Naive thymus-derived CD4-positive, alpha-beta T cell (primary cell): ENCODE measurements at regions not wholly inside any gene's neighbourhood (a gene's known extent, or its start where the extent isn't known, plus 50 kb on each side); places are given as distances from the start of the nearest gene placed in this dataset.

Source experiments
- ATAC-seq: fragments of 150-1000 bp; cut with Tn5 transposase; 2 replicates; pipeline ENCODE4 v1.10.0; 2021; ENCODE audit warnings: mild to moderate bottlenecking, moderate library complexity
- CTCF ChIA-PET: fragments of 350-600 bp; sonication (Branson Sonifier 250); formaldehyde crosslinking; loops from one replicate; lab custom pipeline; 2021; ENCODE audit warnings: antibody characterized with exemption; lab: Charles Lee
- POLR2A ChIA-PET: fragments of 350-600 bp; sonication (Branson Sonifier 250); formaldehyde crosslinking; loops from one replicate; lab custom pipeline; 2021; ENCODE audit warnings: antibody characterized with exemption, inconsistent platforms; lab: Charles Lee
- DNase-seq, 9 donors: peaks; one replicate each; pipeline versions ENCODE4 v3.0.0 to v3.0.0-alpha.2; 2020 to 2022; ENCODE audit warnings: mixed read lengths in 1 of 9
- H3K27ac ChIP-seq: one replicate; pipeline ENCODE4 v1.7.0; 2013; ENCODE audit warnings: mild to moderate bottlenecking, low read depth, low read length, moderate library complexity
- H3K27me3 ChIP-seq, 2 donors: one replicate each; pipeline ENCODE4 v1.7.0; 2013; ENCODE audit warnings: low read length in 2 of 2, mild to moderate bottlenecking in 2 of 2, moderate library complexity in 2 of 2; ENCODE audit not compliant: control insufficient read depth in 2 of 2, insufficient read depth in 2 of 2
- H3K36me3 ChIP-seq, 3 experiments: 1 replicate in 2 of 3; 2 replicates in 1 of 3; pipeline ENCODE4 v1.7.0; 2013; ENCODE audit warnings: low read length in 3 of 3, mild to moderate bottlenecking in 3 of 3, moderate library complexity in 1 of 3; ENCODE audit not compliant: insufficient read depth in 3 of 3, control insufficient read depth in 2 of 3
- H3K4me1 ChIP-seq, 2 donors: one replicate each; pipeline ENCODE4 v1.7.0; 2013; ENCODE audit warnings: low read length in 2 of 2, mild to moderate bottlenecking in 2 of 2, moderate library complexity in 1 of 2; ENCODE audit not compliant: control insufficient read depth in 2 of 2, insufficient read depth in 2 of 2
- H3K4me3 ChIP-seq: 2 replicates; pipeline ENCODE4 v1.7.0; 2013; ENCODE audit warnings: mild to moderate bottlenecking, low read length
- H3K9me3 ChIP-seq, 3 experiments: 1 replicate in 2 of 3; 2 replicates in 1 of 3; pipeline ENCODE4 v1.7.0; 2013; ENCODE audit warnings: low read length in 3 of 3; ENCODE audit not compliant: control insufficient read depth in 2 of 3
- H3K27ac Mint-ChIP-seq, 9 donors: one replicate each; pipeline ENCODE4 v1.8.0; 2020 to 2022; ENCODE audit warnings: mixed read lengths in 9 of 9, mild to moderate bottlenecking in 8 of 9, moderate library complexity in 5 of 9, inconsistent platforms in 2 of 9
- H3K27me3 Mint-ChIP-seq, 5 donors: one replicate each; pipeline ENCODE4 v1.8.0; 2021 to 2022; ENCODE audit warnings: mixed read lengths in 5 of 5, mild to moderate bottlenecking in 1 of 5
- H3K36me3 Mint-ChIP-seq, 5 donors: one replicate each; pipeline ENCODE4 v1.8.0; 2020 to 2022; ENCODE audit warnings: mixed read lengths in 5 of 5, mild to moderate bottlenecking in 3 of 5, inconsistent platforms in 1 of 5
- H3K4me1 Mint-ChIP-seq, 7 donors: one replicate each; pipeline ENCODE4 v1.8.0; 2020 to 2022; ENCODE audit warnings: mixed read lengths in 7 of 7, mild to moderate bottlenecking in 3 of 7, inconsistent platforms in 1 of 7
- H3K4me3 Mint-ChIP-seq, 10 donors: one replicate each; pipeline ENCODE4 v1.8.0; 2020 to 2022; ENCODE audit warnings: mild to moderate bottlenecking in 10 of 10, mixed read lengths in 10 of 10, moderate library complexity in 6 of 10, inconsistent platforms in 2 of 10
- H3K9me3 Mint-ChIP-seq, 11 donors: one replicate each; pipeline ENCODE4 v1.8.0; 2020 to 2022; ENCODE audit warnings: mixed read lengths in 11 of 11, mild to moderate bottlenecking in 4 of 11, inconsistent platforms in 1 of 11, moderate library complexity in 1 of 11
- intact Hi-C, 2 donors: fragments of 100-400 bp; cut with micrococcal nuclease; formaldehyde crosslinking; loops; one replicate each; pipeline ENCODE4 v1.15.1; 2023

DNA sequence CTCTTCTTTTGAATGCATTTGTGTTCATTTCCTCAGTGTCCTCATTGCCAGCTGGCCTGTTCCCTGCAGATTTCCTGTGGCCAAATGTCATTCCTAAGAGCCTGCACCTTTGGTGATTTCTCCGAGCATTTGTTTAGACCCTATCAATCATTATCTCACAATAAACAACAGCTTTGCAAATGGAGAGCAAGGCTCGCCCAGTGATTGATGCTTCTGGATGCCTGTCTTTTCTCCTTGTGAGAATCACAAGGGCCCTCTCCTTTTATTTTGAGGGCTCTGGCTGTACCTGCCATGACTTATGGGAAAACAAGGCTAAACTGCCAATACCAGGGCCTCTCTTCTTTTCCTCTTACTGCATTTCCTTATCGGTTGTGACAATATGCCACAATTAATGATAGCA is 1454.4 kb upstream of the CELF4 start:
- CTCF ChIA-PET, result no interaction called here
- H3K27me3 Mint-ChIP-seq, result no peaks in the 10 kb centered on the region

DNA sequence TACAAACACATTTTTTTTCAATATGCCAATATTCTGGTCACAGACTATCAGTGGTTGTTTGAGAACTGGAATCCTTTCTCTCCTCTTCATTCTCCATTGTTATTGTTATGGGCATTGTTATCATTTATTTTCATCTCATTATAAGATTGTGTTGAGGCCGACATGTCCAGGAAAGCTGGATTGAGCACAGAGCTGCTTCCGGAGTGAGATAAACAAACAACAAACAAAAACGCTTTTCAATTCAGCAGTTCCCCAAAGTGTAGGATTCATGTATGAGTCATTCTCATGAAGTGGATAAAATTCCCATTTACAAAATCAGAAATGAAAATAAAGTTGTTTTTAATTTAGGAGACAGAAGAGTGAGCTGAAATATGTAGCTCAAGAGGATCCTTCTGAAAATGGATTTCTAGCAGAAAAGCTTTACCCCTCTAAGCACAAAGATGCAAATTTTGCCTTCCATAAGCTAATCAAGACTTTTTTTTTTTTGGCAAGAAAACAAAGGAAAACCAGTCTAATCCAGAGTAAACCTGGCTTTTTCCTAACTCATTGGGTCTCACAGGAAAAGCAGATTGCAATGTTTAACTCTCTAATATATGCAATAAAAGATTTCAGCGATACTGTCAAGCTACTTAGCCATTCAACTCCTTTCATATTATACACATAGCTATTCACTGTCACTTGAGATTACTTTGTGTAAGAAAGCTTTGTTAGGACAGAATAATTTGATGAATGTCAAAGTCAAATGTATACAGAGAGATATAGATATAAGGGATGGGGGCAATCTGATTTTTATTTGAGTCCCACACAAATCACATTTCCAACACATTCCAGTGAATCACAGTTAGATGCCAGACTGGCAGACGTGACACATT is 1441.7 kb upstream of the CELF4 start:
- Histone ChIP-seq H3K4me3 (no peak overlapping the region), H3K4me1 (no peaks in the 10 kb centered on the region), H3K27me3 (no peaks in the 10 kb centered on the region), H3K27ac (no peak overlapping the region), H3K9me3 (no peaks in the 10 kb centered on the region), H3K36me3 (no peaks in the 10 kb centered on the region)
- H3K4me3 Mint-ChIP-seq, result no peak overlapping the region
- H3K9me3 Mint-ChIP-seq, result peaks cover 0 to 12% (median 2%) of the 10 kb centered on the region in 11 donors
- ATAC-seq (no peak), DNase-seq (no peak)
- H3K4me1 Mint-ChIP-seq, result no peaks in the 10 kb centered on the region
- no peaks in the 10 kb centered on the region for H3K27me3 Mint-ChIP-seq
- intact Hi-C loops, result no loop called here
- ChIA-PET CTCF (interaction anchor here (0.9 kb wide), 1 partner anchor 12 kb away, joined by 3 read pairs; no protein-coding TSS in a partner anchor), POLR2A (no interaction called here)
- no peaks in the 10 kb centered on the region for H3K36me3 Mint-ChIP-seq
- H3K27ac Mint-ChIP-seq, result no peak overlapping the region

More for the DNA sequence above, 1454.4 kb upstream of the CELF4 start:
- Histone ChIP-seq H3K9me3 (no peaks in the 10 kb centered on the region), H3K27me3 (no peaks in the 10 kb centered on the region), H3K4me3 (no peak overlapping the region), H3K36me3 (no peaks in the 10 kb centered on the region), H3K27ac (no peak overlapping the region), H3K4me1 (no peaks in the 10 kb centered on the region)
- intact Hi-C loops, result no loop called here
- Mint-ChIP-seq H3K27ac (no peak overlapping the region), H3K4me1 (peaks cover 0 to 2% (median 0%) of the 10 kb centered on the region in 7 donors), H3K4me3 (no peak overlapping the region), H3K36me3 (no peaks in the 10 kb centered on the region), H3K9me3 (peaks cover 0 to 5% (median 3%) of the 10 kb centered on the region in 11 donors)
- ATAC-seq (no peak), DNase-seq (no peak)
- POLR2A ChIA-PET, result no interaction called here

DNA sequence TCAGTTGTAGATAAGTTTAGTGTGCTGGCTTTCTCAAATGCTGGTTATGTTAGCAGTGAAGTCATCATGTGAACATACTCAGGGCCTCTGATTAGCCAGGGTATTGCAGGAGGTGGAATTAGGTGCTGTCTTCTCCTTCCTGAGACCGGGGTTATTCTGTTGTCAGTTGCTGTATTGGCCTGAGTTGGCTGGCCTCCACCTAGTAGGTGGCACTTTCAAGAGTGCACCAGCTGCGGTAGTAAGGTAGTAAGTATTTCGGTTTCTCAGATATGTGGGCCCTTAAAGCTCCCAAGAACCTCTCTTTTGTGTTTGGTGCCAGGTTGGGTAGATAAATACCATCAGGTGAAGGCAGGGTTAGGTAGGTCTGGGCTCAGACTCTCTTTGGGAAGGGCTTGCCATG is 1430.5 kb upstream of the CELF4 start:
- CTCF ChIA-PET, result no interaction called here
- Mint-ChIP-seq H3K9me3 (peaks cover 0 to 7% (median 2%) of the 10 kb centered on the region in 11 donors), H3K36me3 (no peaks in the 10 kb centered on the region), H3K27me3 (no peaks in the 10 kb centered on the region), H3K27ac (no peak overlapping the region), H3K4me1 (no peaks in the 10 kb centered on the region), H3K4me3 (no peak overlapping the region)
- H3K9me3 ChIP-seq, result no peaks in the 10 kb centered on the region
- H3K36me3 ChIP-seq, result no peaks in the 10 kb centered on the region
- no peak overlapping the region for H3K4me3 ChIP-seq
- POLR2A ChIA-PET, result no interaction called here
- H3K27me3 ChIP-seq, result no peaks in the 10 kb centered on the region
- DNase-seq (no peak), ATAC-seq (no peak)
- no peak overlapping the region for H3K27ac ChIP-seq
- no peaks in the 10 kb centered on the region for H3K4me1 ChIP-seq
- intact Hi-C loops, result no loop called here

DNA sequence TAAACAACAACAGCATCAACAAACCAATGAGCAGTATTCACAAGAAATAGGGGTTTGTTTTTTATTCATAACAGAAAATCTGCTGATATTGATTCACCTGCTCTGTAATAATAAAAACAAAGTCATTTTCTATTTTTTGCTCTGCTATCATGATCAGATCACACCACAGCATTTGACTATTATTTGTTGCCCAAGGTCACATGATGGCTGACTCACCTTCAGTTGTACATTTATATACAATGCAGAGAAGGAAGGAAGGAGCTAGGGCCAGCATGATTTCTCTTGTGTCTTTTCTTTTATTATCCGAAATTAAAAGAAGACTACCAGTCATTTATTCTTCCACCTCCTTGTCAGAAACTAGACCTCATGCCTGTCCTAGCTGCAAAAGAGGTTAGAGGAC is 1427.7 kb upstream of the CELF4 start:
- Mint-ChIP-seq H3K27ac (no peak overlapping the region), H3K27me3 (peaks cover 0 to 4% (median 0%) of the 10 kb centered on the region in 5 donors), H3K36me3 (no peaks in the 10 kb centered on the region), H3K4me1 (peaks cover 0 to 2% (median 0%) of the 10 kb centered on the region in 7 donors), H3K4me3 (no peak overlapping the region), H3K9me3 (peaks cover 0 to 9% (median 2%) of the 10 kb centered on the region in 11 donors)
- ChIA-PET POLR2A (no interaction called here), CTCF (no interaction called here)
- ATAC-seq (no peak), DNase-seq (no peak)
- H3K27ac ChIP-seq, result no peak overlapping the region
- no peaks in the 10 kb centered on the region for H3K4me1 ChIP-seq
- intact Hi-C loops, result no loop called here
- H3K36me3 ChIP-seq, result no peaks in the 10 kb centered on the region
- no peaks in the 10 kb centered on the region for H3K9me3 ChIP-seq
- H3K27me3 ChIP-seq, result no peaks in the 10 kb centered on the region
- H3K4me3 ChIP-seq, result no peak overlapping the region

DNA sequence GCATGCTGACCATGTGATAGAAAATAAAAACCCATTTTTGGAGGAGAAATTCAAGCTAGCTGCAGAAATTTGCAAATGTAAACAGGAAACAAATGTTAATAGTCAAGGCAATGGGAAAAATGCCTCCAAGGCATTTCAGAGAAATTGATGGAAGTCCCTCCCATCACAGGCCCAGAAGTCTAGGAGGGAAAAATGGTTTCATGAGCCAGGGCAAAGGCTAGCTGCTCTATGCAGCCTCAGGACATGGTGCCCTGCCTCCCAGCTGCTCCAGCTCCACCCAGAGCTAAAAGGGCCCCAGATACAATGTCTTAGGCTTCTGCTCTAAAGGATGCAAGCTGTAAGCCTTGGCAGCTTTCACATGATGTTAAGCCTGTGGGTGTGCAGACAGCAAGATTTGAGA is 1419.4 kb upstream of the CELF4 start:
- no peak overlapping the region for H3K4me3 Mint-ChIP-seq
- no peak for ATAC-seq
- ChIA-PET POLR2A (no interaction called here), CTCF (interaction anchor here (0.6 kb wide), 1 partner anchor 577 kb away, joined by 3 read pairs; no protein-coding TSS in a partner anchor)
- no peak overlapping the region for H3K4me3 ChIP-seq
- H3K27me3 ChIP-seq, result no peaks in the 10 kb centered on the region
- no peaks in the 10 kb centered on the region for H3K9me3 ChIP-seq
- peaks cover 0 to 4% (median 0%) of the 10 kb centered on the region in 5 donors for H3K36me3 Mint-ChIP-seq
- DNase-seq, result no peak
- H3K4me1 ChIP-seq, result no peaks in the 10 kb centered on the region
- no peaks in the 10 kb centered on the region for H3K36me3 ChIP-seq
- H3K4me1 Mint-ChIP-seq, result peaks cover 0 to 2% (median 0%) of the 10 kb centered on the region in 7 donors
- peaks cover 0 to 6% (median 3%) of the 10 kb centered on the region in 11 donors for H3K9me3 Mint-ChIP-seq
- H3K27me3 Mint-ChIP-seq, result no peaks in the 10 kb centered on the region
- intact Hi-C loops, result no loop called here
- H3K27ac ChIP-seq, result no peak overlapping the region
- no peak overlapping the region for H3K27ac Mint-ChIP-seq

DNA sequence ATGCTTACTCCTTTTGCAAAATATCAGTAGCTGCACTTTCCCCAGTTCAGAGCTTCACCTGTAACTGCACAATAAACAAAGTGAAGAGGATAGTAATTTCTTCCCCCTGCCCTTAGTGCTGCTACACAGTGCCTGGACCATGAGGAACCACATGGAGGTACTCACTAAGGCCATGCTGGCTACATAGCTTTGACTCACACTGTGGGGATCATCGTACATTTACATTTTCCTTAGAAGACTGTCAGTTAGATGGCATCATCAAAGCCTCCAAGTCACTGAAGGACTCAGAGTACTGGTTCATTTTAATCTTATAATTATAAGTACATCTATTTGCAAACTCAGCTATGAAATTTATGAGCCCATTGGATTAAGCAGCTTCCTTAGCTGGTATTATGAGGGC is 1416.5 kb upstream of the CELF4 start:
- no peak overlapping the region for H3K4me3 Mint-ChIP-seq
- CTCF ChIA-PET, result no interaction called here
- ATAC-seq, result no peak

More for the DNA sequence above, 1416.5 kb upstream of the CELF4 start:
- peaks cover 0 to 4% (median 0%) of the 10 kb centered on the region in 5 donors for H3K36me3 Mint-ChIP-seq
- no peak overlapping the region for H3K4me3 ChIP-seq
- H3K9me3 Mint-ChIP-seq, result peaks cover 0 to 6% (median 3%) of the 10 kb centered on the region in 11 donors
- no peaks in the 10 kb centered on the region for H3K36me3 ChIP-seq
- intact Hi-C loops, result no loop called here
- no peaks in the 10 kb centered on the region for H3K4me1 ChIP-seq
- POLR2A ChIA-PET, result no interaction called here
- no peak overlapping the region for H3K27ac Mint-ChIP-seq
- no peaks in the 10 kb centered on the region for H3K9me3 ChIP-seq
- no peak overlapping the region for H3K27ac ChIP-seq
- no peaks in the 10 kb centered on the region for H3K27me3 ChIP-seq
- no peak for DNase-seq
- H3K4me1 Mint-ChIP-seq, result no peaks in the 10 kb centered on the region
- no peaks in the 10 kb centered on the region for H3K27me3 Mint-ChIP-seq
